Astrocyte (in vitro differentiated cells and primary cell): ENCODE measurements at regions not wholly inside any gene's neighbourhood (a gene's known extent, or its start where the extent isn't known, plus 50 kb on each side); places are given as distances from the start of the nearest gene placed in this dataset.

ENCODE experiments used
- DNase-seq: peaks from one replicate; pipeline ENCODE4 v3.0.0-alpha.2; 2010; ENCODE audit warnings: low read depth
- FAIRE-seq: peaks from 2 replicates; lab custom pipeline; 2011; peaks lifted over from hg19 to GRCh38; lab: Jason Lieb, UNC
- H2AFZ ChIP-seq: 2 replicates; pipeline ENCODE4 v1.6.0; 2012; ENCODE audit warnings: low read depth, low read length, inconsistent platforms
- H3K27ac ChIP-seq: 2 replicates; pipeline ENCODE4 v1.5.1; 2011; ENCODE audit warnings: low read depth, low read length, inconsistent platforms
- H3K27me3 ChIP-seq: 2 replicates; pipeline ENCODE4 v1.6.0; 2011; ENCODE audit warnings: low read length, inconsistent platforms; ENCODE audit not compliant: insufficient read depth
- H3K36me3 ChIP-seq: 2 replicates; pipeline ENCODE4 v1.5.1; 2011; ENCODE audit warnings: low read length, inconsistent platforms; ENCODE audit not compliant: insufficient read depth
- H3K4me1 ChIP-seq: 2 replicates; pipeline ENCODE4 v1.5.1; 2011; ENCODE audit warnings: low read length, inconsistent platforms; ENCODE audit not compliant: insufficient read depth
- H3K4me2 ChIP-seq: 2 replicates; pipeline ENCODE4 v1.6.0; 2012; ENCODE audit warnings: low read length, inconsistent platforms
- H3K4me3 ChIP-seq: 2 replicates; pipeline ENCODE4 v1.5.1; 2011; ENCODE audit warnings: low read depth, mild to moderate bottlenecking, low read length, inconsistent platforms; ENCODE audit not compliant: insufficient read depth
- H3K79me2 ChIP-seq: 2 replicates; pipeline ENCODE4 v1.6.0; 2012; ENCODE audit warnings: mild to moderate bottlenecking, low read length, inconsistent platforms; ENCODE audit not compliant: insufficient read depth
- H3K9ac ChIP-seq: 2 replicates; pipeline ENCODE4 v1.6.0; 2012; ENCODE audit warnings: mild to moderate bottlenecking, low read length, inconsistent platforms
- H3K9me3 ChIP-seq: 2 replicates; pipeline ENCODE4 v1.5.1; 2012; ENCODE audit warnings: low read depth, mild to moderate bottlenecking, low read length, inconsistent platforms; ENCODE audit not compliant: insufficient read depth
- H4K20me1 ChIP-seq: 2 replicates; pipeline ENCODE4 v1.6.0; 2012; ENCODE audit warnings: low read length, inconsistent platforms; ENCODE audit not compliant: insufficient read depth
- H3K27ac Mint-ChIP-seq: one replicate; pipeline ENCODE4 v1.8.0; 2021; ENCODE audit warnings: mild to moderate bottlenecking, mixed read lengths; ENCODE audit not compliant: unreplicated experiment
- H3K27me3 Mint-ChIP-seq: one replicate; pipeline ENCODE4 v1.8.0; 2021; ENCODE audit warnings: low read depth, mixed read lengths; ENCODE audit not compliant: unreplicated experiment
- H3K36me3 Mint-ChIP-seq: one replicate; pipeline ENCODE4 v1.8.0; 2021; ENCODE audit warnings: low read depth, mixed read lengths; ENCODE audit not compliant: unreplicated experiment
- H3K4me1 Mint-ChIP-seq: one replicate; pipeline ENCODE4 v1.8.0; 2021; ENCODE audit warnings: low read depth, mixed read lengths; ENCODE audit not compliant: unreplicated experiment
- H3K4me3 Mint-ChIP-seq: one replicate; pipeline ENCODE4 v1.8.0; 2021; ENCODE audit warnings: mild to moderate bottlenecking, moderate library complexity, mixed read lengths; ENCODE audit not compliant: unreplicated experiment
- H3K9me3 Mint-ChIP-seq: one replicate; pipeline ENCODE4 v1.8.0; 2021; ENCODE audit warnings: mild to moderate bottlenecking, mixed read lengths; ENCODE audit not compliant: unreplicated experiment
- CTCF ChIP-seq: IDR thresholded peaks from 2 replicates; pipeline ENCODE4 v1.5.1; 2011; ENCODE audit warnings: low read depth, mild to moderate bottlenecking, inconsistent platforms, low read length, moderate library complexity; ENCODE audit not compliant: insufficient read depth
- EZH2 ChIP-seq: IDR thresholded peaks from 2 replicates; pipeline ENCODE4 v1.6.1; 2012; ENCODE audit warnings: mild to moderate bottlenecking, low read length, inconsistent platforms; ENCODE audit not compliant: insufficient read depth

- no peaks in the 10 kb centered on the region for H3K36me3 ChIP-seq
Measured at GRCh38 chr3:177944228-177944661, 592.0 kb upstream of the KCNMB2 start.

GRCh38 chr3:177946048-177946447 lies 590.2 kb upstream of the KCNMB2 start:
- no peak for FAIRE-seq
- Histone ChIP-seq H3K79me2 (no peaks in the 10 kb centered on the region), H3K9ac (no peak overlapping the region), H3K4me3 (no peak overlapping the region), H3K4me1 (no peaks in the 10 kb centered on the region), H2AFZ (no peak overlapping the region), H3K36me3 (no peaks in the 10 kb centered on the region), H3K27me3 (no peaks in the 10 kb centered on the region), H3K4me2 (no peak overlapping the region), H3K27ac (no peak overlapping the region), H4K20me1 (no peaks in the 10 kb centered on the region), H3K9me3 (no peaks in the 10 kb centered on the region)
- no peak for DNase-seq
- TF ChIP-seq CTCF (no peak), EZH2 (no peak)
- Mint-ChIP-seq H3K27ac (no peak overlapping the region), H3K27me3 (peaks cover 2% of the 10 kb centered on the region), H3K4me3 (no peak overlapping the region), H3K36me3 (no peaks in the 10 kb centered on the region), H3K4me1 (no peaks in the 10 kb centered on the region), H3K9me3 (no peaks in the 10 kb centered on the region)

More at GRCh38 chr3:177944228-177944661, 592.0 kb upstream of the KCNMB2 start:
- FAIRE-seq (peak; percentile 29), DNase-seq (no peak)
- Histone ChIP-seq H3K9ac (no peak overlapping the region), H3K27ac (no peak overlapping the region), H3K79me2 (no peaks in the 10 kb centered on the region), H3K27me3 (no peaks in the 10 kb centered on the region), H4K20me1 (no peaks in the 10 kb centered on the region), H2AFZ (peak overlapping the region; percentile 23), H3K4me3 (no peak overlapping the region), H3K9me3 (no peaks in the 10 kb centered on the region), H3K4me2 (no peak overlapping the region), H3K4me1 (no peaks in the 10 kb centered on the region)
- Mint-ChIP-seq H3K27ac (no peak overlapping the region), H3K27me3 (peaks cover under 1% of the 10 kb centered on the region), H3K4me1 (no peaks in the 10 kb centered on the region), H3K36me3 (no peaks in the 10 kb centered on the region), H3K9me3 (no peaks in the 10 kb centered on the region), H3K4me3 (no peak overlapping the region)
- TF ChIP-seq CTCF (no peak), EZH2 (no peak)

- H3K9me3 Mint-ChIP-seq: no peaks in the 10 kb centered on the region
Measured at GRCh38 chr3:177946497-177946896, 589.7 kb upstream of the KCNMB2 start.

More at GRCh38 chr3:177946497-177946896, 589.7 kb upstream of the KCNMB2 start:
- DNase-seq (no peak), FAIRE-seq (no peak)
- H3K27me3 ChIP-seq: no peaks in the 10 kb centered on the region
- Mint-ChIP-seq H3K27ac (no peak overlapping the region), H3K4me3 (no peak overlapping the region), H3K4me1 (no peaks in the 10 kb centered on the region), H3K27me3 (peaks cover 2% of the 10 kb centered on the region), H3K36me3 (no peaks in the 10 kb centered on the region)
- TF ChIP-seq CTCF: no peak
- TF ChIP-seq EZH2: no peak
- no peak overlapping the region for H3K4me3 ChIP-seq
- no peak overlapping the region for H3K4me2 ChIP-seq
- no peak overlapping the region for H2AFZ ChIP-seq
- H3K36me3 ChIP-seq: no peaks in the 10 kb centered on the region
- no peak overlapping the region for H3K27ac ChIP-seq
- no peaks in the 10 kb centered on the region for H3K79me2 ChIP-seq
- no peaks in the 10 kb centered on the region for H3K9me3 ChIP-seq
- H3K4me1 ChIP-seq: no peaks in the 10 kb centered on the region
- no peaks in the 10 kb centered on the region for H4K20me1 ChIP-seq
- no peak overlapping the region for H3K9ac ChIP-seq
